Posterior vena cava (tissue), 2 donors: ENCODE measurements at regions not wholly inside any gene's neighbourhood (a gene's known extent, or its start where the extent isn't known, plus 50 kb on each side); places are given as distances from the start of the nearest gene placed in this dataset.
A peak's percentile ranks its signal among the peaks of the same experiment; 100 is the strongest.
"Not testable (repeated sequence)": the region's sequence is repeated elsewhere in the genome, so short reads cannot be mapped to it uniquely, and the experiment has no call there.

Source experiments
- DNase-seq: peaks from one replicate; pipeline ENCODE4 v3.0.0-alpha.2; 2020; ENCODE audit warnings: low spot score
- intact Hi-C, 2 donors: fragments of 100-400 bp; cut with DNase I; formaldehyde crosslinking; loops; one replicate each; pipeline versions ENCODE4 v1.14.1 to v1.14.2; 2022 to 2023
- donor health status: DM: yes; HTN: yes; CAD: no.
- donor health status: DM: yes; HTN: yes; CAD: no.

- intact Hi-C loops, result no loop called here
These were observed 315.3 kb downstream of the PAPSS1 start for GRCh38 chr4:107404591-107405300.

GRCh38 chr4:107402291-107402690, 317.7 kb downstream of the PAPSS1 start:
- no peak for DNase-seq
- intact Hi-C loops, result no loop called here

More at GRCh38 chr4:107404591-107405300, 315.3 kb downstream of the PAPSS1 start:
- DNase-seq, result no peak

DNA sequence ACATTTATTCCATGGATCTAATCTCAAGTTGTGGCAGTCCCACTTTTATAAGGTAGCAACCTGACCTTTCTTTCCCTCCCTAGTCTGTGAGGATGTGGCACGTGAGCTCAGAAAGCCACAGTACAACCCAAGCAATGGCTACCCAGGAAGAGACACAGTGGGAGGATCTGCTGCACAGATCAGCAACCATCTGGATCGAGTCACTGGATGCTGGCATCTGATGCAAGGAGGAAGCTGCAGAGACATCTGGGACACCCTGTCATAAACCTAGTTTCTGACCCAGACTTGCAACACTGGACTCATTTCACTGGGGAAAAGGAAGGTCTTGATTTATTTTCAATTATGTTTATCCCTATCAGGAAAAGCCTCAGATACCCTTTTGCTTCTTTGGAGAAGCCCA, 327.1 kb downstream of the PAPSS1 start:
- intact Hi-C loops, result no loop called here
- DNase-seq, result no peak

DNA sequence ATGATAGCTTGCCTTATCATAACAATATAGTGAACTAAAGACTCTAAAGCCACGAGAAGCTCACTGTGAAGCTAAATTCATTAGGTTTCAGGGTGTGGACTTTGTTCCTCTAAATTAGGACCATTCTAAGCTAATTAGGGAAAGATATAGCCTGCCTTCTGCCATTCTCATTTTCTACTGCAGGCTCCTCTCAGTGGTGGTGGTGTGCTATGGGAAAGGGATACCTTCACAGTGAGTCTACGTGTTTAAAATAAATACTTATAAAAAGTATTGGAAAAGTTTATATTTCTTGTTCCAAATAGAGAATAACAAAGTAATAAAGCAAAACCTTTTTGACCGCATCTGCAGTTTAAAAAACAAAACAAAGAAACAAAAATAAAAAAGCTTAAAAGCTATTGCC, 327.7 kb downstream of the PAPSS1 start:
- DNase-seq, result no peak
- intact Hi-C loops, result no loop called here

DNA sequence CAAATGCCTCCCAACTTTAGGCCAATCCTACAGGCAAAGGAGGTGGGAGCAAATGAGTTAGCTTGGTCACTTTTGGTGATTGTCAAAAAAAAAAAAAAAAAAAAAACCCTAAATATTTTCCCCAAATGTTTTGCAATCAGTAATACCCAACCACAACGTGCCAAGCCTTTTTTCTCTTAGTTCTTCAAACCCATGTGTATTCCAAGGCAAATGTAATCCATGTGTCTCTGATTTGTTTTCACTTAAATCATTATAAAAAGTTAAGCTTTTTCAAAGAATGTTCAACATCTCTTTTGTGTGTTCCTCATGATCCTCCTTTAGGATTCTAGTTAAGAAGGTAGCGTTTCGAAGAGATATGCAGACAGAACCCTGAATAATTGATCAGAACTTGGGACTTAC, 328.4 kb downstream of the PAPSS1 start:
- DNase-seq, result no peak
- intact Hi-C loops, result no loop called here

- intact Hi-C loops, result no loop called here
- DNase-seq, result no peak
These were observed 328.9 kb downstream of the PAPSS1 start for GRCh38 chr4:107391009-107391629.

DNA sequence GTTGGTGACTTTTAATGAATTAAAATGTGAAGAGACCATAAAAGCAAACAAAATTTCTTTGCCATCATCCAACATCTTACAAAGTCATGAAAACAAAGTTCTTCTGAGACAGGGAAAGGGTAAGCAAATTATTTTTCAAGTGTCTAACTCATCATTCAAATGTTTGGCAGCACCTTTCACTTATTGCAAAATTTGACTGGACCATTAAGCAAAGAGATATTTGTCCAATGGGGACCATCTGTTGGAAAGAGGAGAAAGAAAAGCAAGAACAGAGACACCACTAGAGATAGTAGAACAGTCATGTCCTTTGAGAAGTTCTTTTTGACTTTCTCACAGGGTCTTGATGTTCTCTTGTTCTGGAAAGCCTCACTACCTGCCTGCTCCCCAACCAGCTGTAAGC, 330.1 kb downstream of the PAPSS1 start:
- intact Hi-C loops, result no loop called here
- no peak for DNase-seq

DNA sequence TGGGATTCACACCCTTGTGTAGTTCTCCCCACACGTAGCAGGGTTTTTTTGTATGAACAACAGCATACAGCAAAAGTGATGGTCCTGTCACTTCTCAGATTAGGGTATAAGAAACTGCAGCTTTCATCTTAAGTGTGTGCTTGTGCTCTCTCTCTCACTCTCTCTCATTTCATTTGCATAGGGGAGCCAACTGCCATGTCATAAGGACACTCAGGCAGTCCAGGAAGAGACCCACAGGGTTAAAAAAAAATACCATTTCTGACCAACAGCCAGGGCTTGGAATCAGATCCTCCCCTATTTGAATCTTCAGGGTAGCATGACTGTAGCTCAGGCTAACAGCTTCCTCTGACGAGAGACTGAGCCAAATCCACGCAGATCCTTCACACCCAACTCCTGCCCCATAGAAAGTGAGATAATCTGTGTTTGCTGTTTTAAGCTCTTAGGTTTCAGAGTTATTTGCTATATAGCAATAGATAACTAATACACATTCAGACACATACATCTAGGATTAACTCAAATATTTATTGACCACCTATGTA, 331.2 kb downstream of the PAPSS1 start:
- no peak for DNase-seq
- intact Hi-C loops, result no loop called here

GRCh38 chr4:107380836-107381438, 339.1 kb downstream of the PAPSS1 start:
- intact Hi-C loops, result no loop called here
- DNase-seq, result peak; percentile 72

DNA sequence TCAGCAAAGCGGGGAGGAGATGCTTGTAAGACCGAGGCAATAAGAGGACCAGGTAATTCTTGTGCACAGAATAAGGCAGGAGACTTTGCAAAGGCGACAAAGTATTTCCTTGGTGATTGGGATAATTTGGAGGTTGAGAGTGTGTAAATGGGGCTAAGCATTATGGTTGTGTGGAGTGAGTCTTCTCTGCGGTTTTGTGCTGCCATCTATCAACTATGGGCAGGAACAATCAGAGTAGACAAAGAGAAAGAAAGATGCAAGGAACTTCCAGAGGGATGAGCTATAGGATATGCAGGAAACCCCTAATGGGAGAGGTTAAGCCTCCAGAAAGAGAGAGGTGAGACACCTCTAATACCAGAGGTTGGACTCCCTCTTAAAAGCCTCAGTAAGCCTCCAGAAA, 339.8 kb downstream of the PAPSS1 start:
- intact Hi-C loops, result no loop called here
- DNase-seq, result no peak

DNA sequence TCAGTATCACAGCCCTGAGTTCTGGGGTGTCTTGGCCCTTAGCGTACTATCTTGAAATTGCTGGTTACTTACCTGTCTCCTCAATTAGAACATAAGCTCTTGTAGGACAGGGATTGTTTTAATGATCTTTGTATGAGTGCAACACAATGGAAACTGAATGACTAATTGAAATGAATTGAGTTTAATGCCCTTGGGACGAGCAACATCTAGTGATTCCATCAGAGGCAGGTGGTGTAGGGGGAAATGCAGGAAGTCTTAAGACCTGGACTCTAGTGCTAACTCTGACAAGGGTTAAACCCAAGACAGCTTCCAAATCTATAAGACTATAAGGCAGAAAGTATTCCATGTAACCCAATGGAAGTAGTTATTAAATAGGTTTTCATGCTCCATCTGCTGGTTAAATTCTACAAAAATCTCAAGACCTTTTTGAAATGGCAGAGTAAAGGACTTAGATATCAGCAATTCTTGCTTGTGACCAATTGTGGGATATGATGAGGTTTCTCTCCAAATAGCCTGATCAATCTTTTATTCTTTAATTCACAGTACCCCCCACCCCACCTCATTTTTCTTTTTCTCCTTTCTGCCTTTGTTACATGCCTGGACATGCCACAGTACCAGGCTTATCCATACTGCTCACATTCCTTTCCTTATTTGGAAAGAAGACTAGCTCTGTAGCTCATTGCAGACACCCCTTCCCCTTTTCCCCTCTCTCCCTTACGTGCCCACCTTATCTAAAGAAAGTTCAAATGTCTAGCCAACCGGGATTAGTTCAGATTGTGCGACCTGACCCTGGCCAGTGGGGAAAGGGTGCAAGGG, 340.8 kb downstream of the PAPSS1 start:
- DNase-seq, result no peak
- intact Hi-C loops, result no loop called here

DNA sequence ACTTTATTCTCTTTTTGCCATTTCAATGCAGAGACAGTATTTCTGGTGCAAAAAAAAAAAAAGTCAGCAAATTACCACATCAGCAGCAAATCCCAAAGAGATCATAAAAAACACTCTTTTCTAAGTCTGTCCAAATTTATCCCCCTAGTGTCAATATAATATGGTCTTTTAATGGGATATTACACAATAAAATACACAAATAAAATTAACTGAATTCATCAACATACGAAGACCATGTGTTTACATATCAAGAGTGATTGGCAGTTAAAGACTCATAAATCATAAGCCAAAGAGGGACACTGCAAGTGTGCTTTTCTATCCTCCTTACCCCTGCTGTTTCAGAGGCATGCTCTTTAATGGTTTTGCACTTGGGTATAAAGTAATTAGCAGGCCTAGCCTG, 340.2 kb upstream of the DKK2 start:
- no peak for DNase-seq
- intact Hi-C loops, result no loop called here

DNA sequence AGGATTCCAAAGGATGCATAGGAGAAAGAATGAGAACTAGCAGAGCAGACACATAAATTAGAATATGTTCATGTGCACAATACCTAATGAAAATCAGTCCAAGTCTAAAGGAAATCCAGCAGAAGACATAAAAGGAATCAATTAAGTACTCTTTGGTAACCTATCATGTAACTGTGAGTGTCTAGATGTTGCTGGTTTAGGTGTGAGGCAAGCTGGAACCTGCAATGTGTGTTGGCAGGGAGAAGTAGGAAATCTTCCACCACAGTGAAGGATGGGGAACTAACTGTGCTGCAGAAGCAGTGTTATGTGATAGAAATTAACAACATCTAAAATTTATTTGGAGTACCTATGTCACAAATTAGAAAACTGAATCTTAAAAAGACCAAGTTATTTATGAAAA, 330.8 kb upstream of the DKK2 start:
- DNase-seq, result no peak
- intact Hi-C loops, result no loop called here

- intact Hi-C loops, result no loop called here
- no peak for DNase-seq
These were observed 330.1 kb upstream of the DKK2 start for GRCh38 chr4:107366016-107366735.

- no peak for DNase-seq
- intact Hi-C loops, result no loop called here
These were observed 327.0 kb upstream of the DKK2 start for GRCh38 chr4:107363125-107363524.

GRCh38 chr4:107359208-107359607, 323.1 kb upstream of the DKK2 start:
- no peak for DNase-seq
- intact Hi-C loops, result no loop called here

DNA sequence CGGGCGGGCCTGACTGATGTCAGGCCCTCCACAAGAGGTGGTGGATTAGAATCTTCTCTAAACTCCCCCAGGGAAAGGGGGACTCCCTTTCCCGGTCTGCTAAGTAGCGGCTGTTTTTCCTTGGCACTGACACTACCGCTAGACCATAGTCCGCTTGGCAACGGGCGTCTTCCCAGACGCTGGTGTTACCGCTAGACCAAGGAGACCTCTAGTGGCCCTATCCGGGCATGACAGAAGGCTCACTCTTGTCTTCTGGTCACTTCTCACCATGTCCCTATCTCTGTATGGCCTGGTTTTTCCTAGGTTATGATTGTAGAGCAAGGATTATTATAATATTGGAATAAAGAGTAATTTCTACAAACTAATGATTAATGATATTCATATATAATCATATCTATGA, 318.2 kb upstream of the DKK2 start:
- intact Hi-C loops, result not testable (repeated sequence)

DNA sequence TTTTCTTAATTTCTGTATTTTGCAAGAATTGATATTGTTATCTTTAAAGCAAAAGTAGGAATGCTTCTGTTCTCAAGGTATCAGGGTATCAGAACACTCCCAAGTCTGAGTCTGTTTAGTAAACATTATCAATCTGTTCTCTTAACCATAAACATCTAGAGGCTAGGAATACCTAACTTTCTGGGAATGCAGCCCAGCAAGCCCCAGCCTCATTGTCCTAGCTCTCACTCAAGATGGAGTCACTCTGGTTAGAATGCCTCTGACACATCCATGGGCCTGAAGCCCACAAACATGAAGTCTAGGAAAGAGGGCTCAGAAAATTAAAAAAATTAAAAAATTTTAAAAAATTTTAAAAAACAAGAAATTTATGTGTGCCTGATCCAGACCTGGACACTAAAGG, 315.1 kb upstream of the DKK2 start:
- DNase-seq, result no peak

More for the DNA sequence above, 318.2 kb upstream of the DKK2 start:
- not testable (repeated sequence) for DNase-seq

DNA sequence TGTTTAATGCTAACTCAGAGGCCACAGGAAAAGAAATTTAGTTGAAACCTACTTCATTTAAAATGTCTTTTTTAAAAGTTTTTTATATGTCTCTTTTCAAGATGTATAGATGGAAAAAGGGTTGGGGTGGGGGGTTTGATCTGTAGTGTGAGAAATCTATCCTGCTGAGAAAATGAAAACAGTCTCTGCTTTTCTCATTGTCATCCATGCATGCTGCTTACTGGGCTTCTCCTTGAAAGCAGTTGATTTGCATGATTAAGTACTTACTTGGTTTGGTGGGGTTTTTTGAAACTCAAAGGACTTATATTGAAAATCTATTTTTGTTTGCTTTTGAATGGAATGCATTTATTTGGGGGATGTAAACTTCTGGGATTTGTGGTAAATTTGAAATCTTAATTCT, 313.6 kb upstream of the DKK2 start:
- intact Hi-C loops, result no loop called here
- DNase-seq, result no peak

More for the DNA sequence above, 315.1 kb upstream of the DKK2 start:
- intact Hi-C loops, result no loop called here
